AG04450 (cell line): ENCODE measurements at regions not wholly inside any gene's neighbourhood (a gene's known extent, or its start where the extent isn't known, plus 50 kb on each side); places are given as distances from the start of the nearest gene placed in this dataset.
A peak's percentile ranks its signal among the peaks of the same experiment; 100 is the strongest.
"Not testable (repeated sequence)": the region's sequence is repeated elsewhere in the genome, so short reads cannot be mapped to it uniquely, and the experiment has no call there.

Experiments used
- CTCF ChIA-PET: fragments of 300-600, 350-600 bp; formaldehyde crosslinking; extraction: SDS; loops from one replicate; lab custom pipeline; 2022; ENCODE audit warnings: antibody characterized with exemption, inconsistent platforms; lab: Charles Lee
- POLR2A ChIA-PET: fragments of 350-600 bp; formaldehyde crosslinking; extraction: SDS; loops from one replicate; lab custom pipeline; 2021; ENCODE audit warnings: antibody characterized with exemption, inconsistent platforms; lab: Yijun Ruan, JAX
- DNase-seq: peaks from one replicate; pipeline ENCODE4 v3.0.0-alpha.2; 2011; ENCODE audit warnings: low read depth, low spot score
- H3K27ac ChIP-seq: one replicate; pipeline ENCODE4 v1.5.1; 2012; ENCODE audit warnings: low read depth, low read length, control low read depth
- H3K27me3 ChIP-seq: one replicate; pipeline ENCODE4 v1.6.0; 2012; ENCODE audit warnings: low read length; ENCODE audit not compliant: control insufficient read depth, insufficient read depth
- H3K4me3 ChIP-seq: 2 replicates; pipeline ENCODE4 v1.5.1; 2011; ENCODE audit warnings: mild to moderate bottlenecking, low read depth, low read length, control low read depth
- H3K9me3 ChIP-seq: 2 replicates; pipeline ENCODE4 v1.5.1; 2012; ENCODE audit warnings: low read length; ENCODE audit not compliant: control insufficient read depth, insufficient read depth
- TF ChIP-seq, protein P1 (sequence below): IDR thresholded peaks from 2 replicates; pipeline ENCODE4 v1.5.1; 2011; ENCODE audit warnings: low read depth, low read length, control low read depth, inconsistent platforms

DNA sequence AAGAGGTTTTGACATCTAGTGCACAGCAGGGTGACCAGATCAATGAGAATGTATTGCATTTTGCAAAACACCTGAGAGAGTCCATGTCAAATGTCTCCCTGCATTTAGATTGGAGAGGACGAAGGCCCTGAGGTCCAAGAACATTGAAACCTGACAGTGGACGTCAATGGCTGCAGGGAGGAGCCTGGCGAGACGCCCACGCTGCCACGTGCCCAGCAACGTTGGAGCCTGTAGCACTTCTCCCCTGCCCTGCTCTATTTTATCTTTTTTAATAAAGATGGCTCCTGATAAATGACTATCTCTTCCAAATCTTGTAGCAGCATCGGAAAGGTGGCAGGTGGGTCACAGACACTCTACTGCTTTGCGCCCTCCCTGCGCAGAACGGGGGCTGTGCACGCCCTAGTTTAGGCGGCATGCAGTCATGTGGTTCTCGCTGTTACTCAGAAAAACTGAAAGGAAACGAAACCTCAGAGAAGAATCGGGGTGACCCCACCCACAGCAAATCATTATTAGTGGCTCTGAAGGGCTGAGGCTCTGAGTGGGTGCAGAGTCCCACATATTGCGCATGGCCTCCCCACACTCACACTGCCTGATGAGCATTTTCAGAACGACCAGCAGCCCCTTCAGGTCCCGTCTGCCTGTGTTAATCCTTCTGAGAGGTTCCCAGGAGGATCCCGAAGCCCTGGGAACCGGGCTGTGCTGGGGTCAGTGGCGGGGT is 62.5 kb upstream of the TAMM41 start:
- CTCF ChIA-PET = no interaction called here
- no peak overlapping the region for H3K4me3 ChIP-seq
- POLR2A ChIA-PET = no interaction called here
- H3K27me3 ChIP-seq = no peaks in the 10 kb centered on the region
- DNase-seq = no peak
- TF ChIP-seq, protein P1, sequence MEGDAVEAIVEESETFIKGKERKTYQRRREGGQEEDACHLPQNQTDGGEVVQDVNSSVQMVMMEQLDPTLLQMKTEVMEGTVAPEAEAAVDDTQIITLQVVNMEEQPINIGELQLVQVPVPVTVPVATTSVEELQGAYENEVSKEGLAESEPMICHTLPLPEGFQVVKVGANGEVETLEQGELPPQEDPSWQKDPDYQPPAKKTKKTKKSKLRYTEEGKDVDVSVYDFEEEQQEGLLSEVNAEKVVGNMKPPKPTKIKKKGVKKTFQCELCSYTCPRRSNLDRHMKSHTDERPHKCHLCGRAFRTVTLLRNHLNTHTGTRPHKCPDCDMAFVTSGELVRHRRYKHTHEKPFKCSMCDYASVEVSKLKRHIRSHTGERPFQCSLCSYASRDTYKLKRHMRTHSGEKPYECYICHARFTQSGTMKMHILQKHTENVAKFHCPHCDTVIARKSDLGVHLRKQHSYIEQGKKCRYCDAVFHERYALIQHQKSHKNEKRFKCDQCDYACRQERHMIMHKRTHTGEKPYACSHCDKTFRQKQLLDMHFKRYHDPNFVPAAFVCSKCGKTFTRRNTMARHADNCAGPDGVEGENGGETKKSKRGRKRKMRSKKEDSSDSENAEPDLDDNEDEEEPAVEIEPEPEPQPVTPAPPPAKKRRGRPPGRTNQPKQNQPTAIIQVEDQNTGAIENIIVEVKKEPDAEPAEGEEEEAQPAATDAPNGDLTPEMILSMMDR = no peak
- no peaks in the 10 kb centered on the region for H3K9me3 ChIP-seq
- H3K27ac ChIP-seq = no peak overlapping the region

DNA sequence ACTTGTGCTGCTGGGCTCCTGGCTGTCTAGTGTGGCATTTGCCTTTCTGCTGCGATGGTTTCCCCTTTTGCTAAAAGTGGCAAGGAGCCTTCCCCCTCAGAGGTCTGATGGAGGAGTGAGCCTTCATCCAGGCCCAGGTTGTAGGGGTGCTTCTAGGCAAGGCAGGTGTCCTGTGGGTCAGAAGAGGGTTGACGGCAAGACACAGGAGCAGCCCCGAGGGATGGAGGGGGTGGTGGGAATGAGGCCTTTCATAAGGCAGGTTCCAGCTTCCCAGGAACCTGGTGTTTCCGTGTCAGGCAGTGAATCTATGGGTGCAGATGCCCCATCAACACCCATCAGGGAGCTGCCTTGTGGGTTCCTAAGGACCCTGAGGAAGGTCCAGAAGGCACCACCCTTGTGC is 63.0 kb upstream of the TAMM41 start:
- CTCF ChIA-PET = no interaction called here
- TF ChIP-seq, protein P1 = no peak
- Histone ChIP-seq H3K9me3 (no peaks in the 10 kb centered on the region), H3K27ac (no peak overlapping the region), H3K27me3 (no peaks in the 10 kb centered on the region), H3K4me3 (no peak overlapping the region)
- POLR2A ChIA-PET = no interaction called here
- no peak for DNase-seq

DNA sequence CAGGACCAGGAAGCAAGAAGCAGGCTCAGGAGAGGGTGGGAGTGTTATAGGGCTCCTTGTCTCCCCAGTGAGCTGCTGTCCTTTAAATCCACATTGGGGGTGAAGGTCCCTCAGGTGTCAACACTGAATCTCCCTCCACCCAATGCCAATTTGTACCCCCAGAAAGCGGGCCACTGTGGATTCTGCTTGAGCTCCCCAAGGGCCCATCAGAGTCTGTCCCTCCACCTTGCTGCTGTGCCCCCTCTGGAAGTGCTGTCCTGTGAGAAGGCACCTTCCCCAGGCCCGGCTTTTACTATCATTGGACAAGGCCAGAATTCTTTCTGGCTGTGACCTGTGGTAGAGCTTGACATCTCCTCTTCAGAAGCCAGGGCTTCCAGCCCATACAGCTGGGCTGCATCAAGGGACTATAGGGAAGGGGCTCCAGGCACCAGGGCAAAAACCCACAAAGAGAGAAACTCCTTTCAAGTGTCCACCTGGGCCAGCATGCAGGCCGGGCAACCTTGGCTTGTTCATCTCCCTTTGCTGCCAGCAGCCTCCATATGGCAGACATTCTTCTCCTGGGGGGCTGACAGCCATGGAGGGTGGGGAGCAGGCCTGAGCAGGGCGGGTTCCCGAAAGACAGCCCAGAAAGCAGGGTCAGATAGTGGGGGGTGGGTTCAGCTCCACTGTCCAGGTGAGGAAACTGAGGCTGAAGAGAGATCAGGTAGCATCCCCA is 63.7 kb upstream of the TAMM41 start:
- DNase-seq, H3K27ac ChIP-seq, H3K4me3 ChIP-seq, H3K9me3 ChIP-seq, POLR2A ChIA-PET, H3K27me3 ChIP-seq, CTCF ChIA-PET: not testable (repeated sequence)

DNA sequence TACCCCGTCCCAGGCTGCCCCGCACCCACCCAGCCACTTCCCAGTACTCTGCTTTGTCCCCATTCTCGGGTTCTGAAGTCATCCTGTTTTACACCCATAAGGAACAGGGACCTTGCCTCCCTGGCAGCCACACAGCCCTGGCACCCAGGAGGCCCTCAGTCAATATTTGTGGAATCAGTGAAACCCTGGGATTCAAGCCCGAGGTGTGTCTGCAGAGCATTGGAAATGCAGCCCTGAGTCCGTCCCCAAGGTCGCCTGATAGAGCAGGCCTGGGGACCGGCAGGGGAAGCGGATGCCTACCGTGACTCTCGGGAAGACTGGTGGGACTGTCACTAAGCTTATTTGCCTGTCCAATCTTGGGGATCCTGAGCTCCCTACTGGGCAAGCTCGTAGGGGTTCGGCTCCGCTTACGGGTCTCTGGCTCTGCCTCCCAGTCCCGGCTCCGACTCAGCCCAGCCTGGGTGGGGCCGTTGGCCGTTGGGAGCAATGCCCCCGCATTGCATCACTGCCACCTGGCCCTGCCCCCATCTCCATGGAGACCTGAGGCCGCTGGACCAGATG is 64.4 kb upstream of the TAMM41 start:
- DNase-seq = no peak
- ChIA-PET POLR2A (no interaction called here), CTCF (no interaction called here)
- Histone ChIP-seq H3K27me3 (no peaks in the 10 kb centered on the region), H3K9me3 (no peaks in the 10 kb centered on the region), H3K4me3 (peak overlapping the region; percentile 27; the same call in 1 of the 2 replicates), H3K27ac (no peak overlapping the region)
- TF ChIP-seq, protein P1 = no peak

DNA sequence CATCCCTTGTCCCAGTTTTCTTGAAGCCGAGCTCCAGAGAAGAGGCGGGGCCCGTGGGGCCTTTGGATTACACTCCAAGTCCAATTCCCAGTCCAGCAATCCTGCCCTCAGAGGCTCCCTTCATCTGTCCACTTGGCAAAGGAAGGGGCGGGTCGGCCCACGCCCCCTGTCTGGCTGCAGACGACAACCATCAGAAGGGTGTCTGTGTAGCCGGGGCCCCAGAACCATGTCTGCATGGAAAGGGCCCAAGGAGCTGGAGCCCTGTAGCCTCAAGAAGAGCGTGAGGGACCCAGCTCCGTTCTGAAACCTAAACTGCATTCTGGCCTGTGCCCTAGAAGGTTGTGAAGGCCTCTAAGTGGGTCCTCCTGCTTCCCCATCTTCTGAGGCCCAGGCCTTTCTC is 65.2 kb upstream of the TAMM41 start:
- H3K27me3 ChIP-seq, H3K27ac ChIP-seq, DNase-seq, H3K9me3 ChIP-seq, POLR2A ChIA-PET, H3K4me3 ChIP-seq, CTCF ChIA-PET: not testable (repeated sequence)

DNA sequence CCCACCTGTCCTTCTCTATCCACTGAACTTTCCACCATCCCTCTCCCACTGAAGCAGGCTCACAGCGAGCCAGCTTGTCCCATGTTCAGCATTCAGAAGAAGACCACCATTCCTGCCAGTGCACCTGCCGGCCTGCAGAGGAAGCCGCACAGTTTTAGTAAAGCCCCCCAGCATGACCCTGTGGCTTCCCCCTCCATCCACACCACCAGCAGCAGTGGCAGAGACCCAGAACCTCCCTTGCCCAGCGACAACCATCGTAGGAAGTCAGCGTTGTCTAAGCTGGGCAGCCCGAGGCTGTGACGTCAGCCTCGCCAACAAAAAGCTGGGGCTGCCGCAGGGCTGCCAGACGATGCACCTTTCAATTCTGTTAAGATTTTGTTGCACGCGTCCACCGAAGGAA is 66.6 kb upstream of the TAMM41 start:
- DNase-seq = no peak
- H3K9me3 ChIP-seq = peaks cover 5% of the 10 kb centered on the region; the same call in 1 of the 2 replicates
- TF ChIP-seq, protein P1 = no peak
- CTCF ChIA-PET = no interaction called here
- H3K27ac ChIP-seq = no peak overlapping the region
- peaks cover 4% of the 10 kb centered on the region for H3K27me3 ChIP-seq
- H3K4me3 ChIP-seq = no peak overlapping the region
- POLR2A ChIA-PET = no interaction called here
